ENCODE measurements at regions not wholly inside any gene's neighbourhood (a gene's known extent, or its start where the extent isn't known, plus 50 kb on each side); places are given as distances from the start of the nearest gene placed in this dataset.

DNA sequence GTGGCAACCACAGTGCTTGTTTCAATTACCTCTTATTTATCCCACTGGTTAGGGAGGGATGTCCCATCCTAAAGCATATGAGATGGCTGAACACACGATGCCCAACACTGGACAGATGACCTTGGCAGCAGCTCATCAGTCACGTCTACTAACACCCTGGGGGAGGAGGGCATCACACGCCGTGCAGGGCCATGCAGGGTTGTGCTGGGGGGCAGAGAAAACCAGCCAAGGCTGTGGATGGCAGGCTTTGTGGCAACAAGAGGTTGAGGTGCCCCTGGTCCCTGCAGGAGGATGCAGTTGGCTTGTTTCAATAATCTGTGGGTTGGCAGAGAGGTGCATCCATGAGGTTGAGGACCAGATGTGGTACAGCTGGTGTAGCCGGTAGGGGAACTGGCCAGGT is 293.7 kb upstream of the SULF2 start:
- H3K36me3 ChIP-seq (ENCODE audit: insufficient read depth), result no peaks in the 10 kb centered on the region

DNA sequence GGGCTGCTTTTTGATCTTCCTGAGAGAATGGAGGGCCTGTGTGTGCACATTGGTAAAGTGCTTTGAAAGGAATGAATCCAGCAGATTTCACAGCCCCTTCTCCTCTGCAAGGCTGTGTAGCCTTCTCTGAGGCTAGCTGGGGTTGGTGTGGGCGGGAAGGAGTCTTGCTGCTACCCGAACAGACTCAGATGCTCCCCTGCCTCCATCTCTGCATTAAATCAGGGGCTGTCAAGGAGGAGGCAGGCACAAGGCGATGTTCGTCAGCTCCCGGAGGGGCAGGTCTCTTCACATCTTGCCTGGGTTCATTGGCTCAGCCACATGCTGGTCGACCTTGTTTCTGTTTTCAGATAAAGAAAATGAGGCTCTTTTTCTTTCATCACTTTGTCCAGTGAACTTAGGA is 291.5 kb upstream of the SULF2 start:
- Histone ChIP-seq H3K36me3 (ENCODE audit: insufficient read depth) (no peaks in the 10 kb centered on the region), H3K27ac (ENCODE audit: low read depth) (no peak overlapping the region), H3K4me1 (ENCODE audit: insufficient read depth) (no peaks in the 10 kb centered on the region), H3K4me3 (ENCODE audit: low read depth, low read length) (no peak overlapping the region)
- 75% methylated on average over 6 of the region's 6 CpGs for WGBS
- no peak for DNase-seq (ENCODE audit: extremely low spot score)

More for the DNA sequence above, 293.7 kb upstream of the SULF2 start:
- 88% methylated on average over 5 of the region's 5 CpGs for WGBS
- Histone ChIP-seq H3K4me1 (ENCODE audit: insufficient read depth) (no peaks in the 10 kb centered on the region), H3K4me3 (ENCODE audit: low read depth, low read length) (no peak overlapping the region), H3K27ac (ENCODE audit: low read depth) (no peak overlapping the region)
- DNase-seq (ENCODE audit: extremely low spot score), result no peak

DNA sequence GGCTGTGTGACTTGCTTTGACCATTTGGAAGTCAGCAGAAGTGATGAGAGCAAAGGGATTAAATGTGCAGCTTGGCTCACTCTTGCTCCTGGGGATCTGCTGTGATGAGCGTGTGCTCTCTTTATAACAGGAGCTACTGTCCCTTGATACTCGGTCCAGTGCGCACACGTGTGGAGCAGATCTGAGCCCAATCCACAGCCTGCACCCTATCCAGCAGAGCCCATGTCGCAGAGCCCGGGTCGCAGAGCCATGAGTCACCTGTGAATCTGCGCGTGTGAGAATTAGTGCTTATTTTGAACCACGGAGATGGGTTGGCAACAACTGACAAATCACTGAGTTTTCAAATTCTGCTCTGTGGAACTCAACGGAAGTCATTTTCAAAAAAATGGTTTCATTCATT is 291.0 kb upstream of the SULF2 start:
- Histone ChIP-seq H3K4me1 (ENCODE audit: insufficient read depth) (no peaks in the 10 kb centered on the region), H3K36me3 (ENCODE audit: insufficient read depth) (no peaks in the 10 kb centered on the region), H3K4me3 (ENCODE audit: low read depth, low read length) (no peak overlapping the region), H3K27ac (ENCODE audit: low read depth) (no peak overlapping the region)
- WGBS, result 86% methylated on average over 11 of the region's 11 CpGs
- DNase-seq (ENCODE audit: extremely low spot score), result no peak

DNA sequence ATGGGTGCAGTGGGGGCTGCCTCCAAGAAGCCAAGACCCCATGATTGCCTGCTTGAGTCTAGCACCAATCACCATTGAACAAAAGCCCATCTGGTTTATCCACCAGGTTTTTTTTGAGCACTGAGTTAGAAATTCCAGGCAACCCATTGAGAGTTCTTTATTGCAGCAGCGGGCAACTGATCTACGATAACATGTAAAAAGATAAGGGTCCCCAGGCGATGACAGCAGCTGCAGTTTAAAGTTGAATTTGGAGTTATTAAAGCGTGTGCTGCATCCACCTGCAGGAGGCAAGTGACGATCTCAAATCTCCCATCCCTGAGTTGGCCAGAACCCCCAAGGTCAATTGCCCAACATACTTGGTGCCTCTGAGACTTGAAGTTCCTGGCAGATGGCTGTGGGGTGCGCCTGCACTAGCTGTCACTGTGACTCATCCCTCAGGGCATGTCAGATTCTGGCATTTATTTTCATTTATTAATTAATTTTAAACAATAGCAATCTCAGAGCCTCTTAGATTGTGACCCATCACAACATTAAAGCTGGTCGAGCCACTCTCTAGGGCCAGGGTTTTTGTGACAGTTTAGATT is 290.4 kb upstream of the SULF2 start:
- no peak overlapping the region for H3K27ac ChIP-seq (ENCODE audit: low read depth)
- no peaks in the 10 kb centered on the region for H3K36me3 ChIP-seq (ENCODE audit: insufficient read depth)
- no peak overlapping the region for H3K4me3 ChIP-seq (ENCODE audit: low read depth, low read length)
- DNase-seq (ENCODE audit: extremely low spot score), result no peak
- H3K4me1 ChIP-seq (ENCODE audit: insufficient read depth), result no peaks in the 10 kb centered on the region
- WGBS, result 66% methylated on average over 7 of the region's 7 CpGs

DNA sequence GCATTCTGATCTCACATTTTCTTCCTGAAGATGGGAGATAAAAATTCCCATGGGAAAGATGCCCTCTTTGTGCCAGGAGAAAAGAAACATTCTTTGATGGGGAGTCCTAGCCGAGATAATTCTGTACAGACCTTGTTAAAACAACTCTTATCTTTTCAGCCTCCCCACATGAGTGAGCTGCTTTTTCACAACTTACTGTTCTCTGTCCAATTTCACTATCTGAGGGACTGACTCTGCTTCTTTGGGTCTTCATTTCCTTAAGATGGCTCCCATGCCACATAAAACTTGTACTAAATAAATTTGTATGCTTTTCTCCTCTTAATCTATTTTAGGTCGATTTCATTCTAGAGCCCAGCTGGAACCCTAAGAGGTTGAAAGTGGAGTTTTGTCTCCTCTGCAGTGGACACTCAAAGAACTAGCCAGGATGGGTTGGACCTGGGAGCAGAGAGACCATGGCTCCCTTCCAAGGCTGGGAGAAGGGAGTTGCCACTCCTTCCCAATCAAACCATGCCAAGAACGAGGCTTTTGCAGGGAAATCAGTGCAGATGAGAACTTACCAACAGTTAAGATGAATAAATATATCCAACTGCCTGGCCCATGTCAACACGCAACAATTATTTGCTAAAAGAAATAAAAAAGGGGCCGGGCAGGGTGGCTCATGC is 285.8 kb upstream of the SULF2 start:
- H3K36me3 ChIP-seq (ENCODE audit: insufficient read depth), result no peaks in the 10 kb centered on the region
- DNase-seq (ENCODE audit: extremely low spot score), result no peak
- no peak overlapping the region for H3K4me3 ChIP-seq (ENCODE audit: low read depth, low read length)
- no peaks in the 10 kb centered on the region for H3K4me1 ChIP-seq (ENCODE audit: insufficient read depth)
- H3K27ac ChIP-seq (ENCODE audit: low read depth), result no peak overlapping the region
- WGBS, result 44% methylated on average over 5 of the region's 5 CpGs

DNA sequence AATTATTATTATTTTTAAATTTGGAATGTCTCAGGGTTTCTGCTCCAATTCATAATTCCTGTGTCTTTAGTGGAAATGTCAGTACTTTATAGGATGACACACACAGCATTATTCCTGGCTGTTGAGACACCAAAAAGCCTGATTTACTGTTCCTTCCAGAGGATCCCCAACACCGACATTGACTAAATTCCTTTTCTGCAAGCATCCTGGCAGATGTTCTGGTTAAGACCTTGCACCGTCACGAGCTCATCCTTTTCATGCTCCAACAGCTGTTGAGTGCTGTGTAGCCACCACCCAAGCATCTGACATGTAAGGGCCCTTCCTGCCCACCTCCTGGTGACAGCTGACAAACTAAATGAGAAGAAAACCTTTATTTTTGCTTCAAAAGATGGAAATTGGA is 284.3 kb upstream of the SULF2 start:
- Histone ChIP-seq H3K4me3 (ENCODE audit: low read depth, low read length) (no peak overlapping the region), H3K27ac (ENCODE audit: low read depth) (no peak overlapping the region), H3K4me1 (ENCODE audit: insufficient read depth) (no peaks in the 10 kb centered on the region), H3K36me3 (ENCODE audit: insufficient read depth) (no peaks in the 10 kb centered on the region)
- no peak for DNase-seq (ENCODE audit: extremely low spot score)
- 64% methylated on average over 3 of the region's 3 CpGs for WGBS

DNA sequence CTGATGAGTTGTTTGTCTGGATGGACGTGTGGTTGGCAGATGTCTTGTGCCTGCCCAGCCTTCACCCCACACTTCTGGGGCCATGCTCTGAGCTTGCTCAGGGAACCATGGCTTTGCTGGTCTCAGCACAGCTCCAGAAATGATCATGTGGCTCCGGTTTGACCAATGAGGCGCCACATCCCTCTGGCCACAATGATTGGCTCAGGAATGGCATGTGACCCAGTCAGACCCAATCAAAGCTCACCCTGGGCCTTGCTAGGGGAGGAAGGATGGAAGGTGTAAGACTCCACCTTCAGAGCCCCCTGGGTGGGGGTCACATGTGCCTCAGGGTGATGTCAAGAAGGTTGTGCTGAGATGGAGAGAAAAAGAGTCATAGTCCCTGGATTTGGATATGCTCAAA is 281.6 kb upstream of the SULF2 start:
- Histone ChIP-seq H3K4me1 (ENCODE audit: insufficient read depth) (no peaks in the 10 kb centered on the region), H3K4me3 (ENCODE audit: low read depth, low read length) (no peak overlapping the region), H3K27ac (ENCODE audit: low read depth) (no peak overlapping the region), H3K36me3 (ENCODE audit: insufficient read depth) (no peaks in the 10 kb centered on the region)
- no peak for DNase-seq (ENCODE audit: extremely low spot score)
- WGBS, result 94% methylated on average over 3 of the region's 3 CpGs

DNA sequence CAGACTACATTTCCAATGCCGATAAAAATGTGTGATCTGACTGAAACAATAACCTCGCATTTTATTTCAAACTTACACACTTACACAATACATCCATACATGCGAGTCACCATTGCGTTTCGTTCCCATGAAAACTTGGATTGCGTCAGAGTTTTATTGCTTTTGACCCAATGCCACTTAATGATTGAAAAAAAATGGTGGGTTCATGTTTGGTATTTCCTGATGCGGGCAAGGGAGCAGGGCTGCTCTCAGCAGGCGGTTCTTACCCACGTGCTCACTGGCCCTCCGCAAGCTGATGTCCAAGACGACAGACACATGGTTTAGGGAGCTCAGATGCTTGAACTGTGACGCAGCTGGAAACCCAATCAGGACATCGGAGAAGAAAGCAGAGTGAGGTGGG is 281.0 kb upstream of the SULF2 start:
- 78% methylated on average over 13 of the region's 13 CpGs for WGBS
- H3K36me3 ChIP-seq (ENCODE audit: insufficient read depth), result no peaks in the 10 kb centered on the region
- no peaks in the 10 kb centered on the region for H3K4me1 ChIP-seq (ENCODE audit: insufficient read depth)
- DNase-seq (ENCODE audit: extremely low spot score), result no peak
- H3K4me3 ChIP-seq (ENCODE audit: low read depth, low read length), result no peak overlapping the region
- no peak overlapping the region for H3K27ac ChIP-seq (ENCODE audit: low read depth)

DNA sequence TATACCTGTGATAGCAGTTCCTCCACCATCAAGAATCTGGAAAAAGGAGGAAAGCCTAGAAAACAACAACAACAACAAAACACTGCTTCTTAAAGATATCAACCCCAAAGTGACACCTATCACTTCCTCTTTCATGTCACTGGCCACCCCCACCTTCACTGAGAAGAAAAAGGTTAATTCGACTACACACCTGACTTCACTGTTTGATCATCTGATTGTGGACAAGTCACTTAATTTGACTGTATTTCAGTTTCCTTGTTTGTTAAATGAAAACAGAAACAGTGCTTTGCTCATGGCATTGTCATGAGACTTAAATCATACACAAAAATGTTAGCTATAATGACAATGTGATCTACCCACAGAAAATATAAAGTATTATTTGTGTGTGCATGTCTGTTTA is 280.6 kb upstream of the SULF2 start:
- H3K4me3 ChIP-seq (ENCODE audit: low read depth, low read length), result no peak overlapping the region
- no peak overlapping the region for H3K27ac ChIP-seq (ENCODE audit: low read depth)
- WGBS, result 90% methylated on average over 1 of the region's 1 CpG
- H3K4me1 ChIP-seq (ENCODE audit: insufficient read depth), result no peaks in the 10 kb centered on the region
- H3K36me3 ChIP-seq (ENCODE audit: insufficient read depth), result no peaks in the 10 kb centered on the region
- DNase-seq (ENCODE audit: extremely low spot score), result no peak

DNA sequence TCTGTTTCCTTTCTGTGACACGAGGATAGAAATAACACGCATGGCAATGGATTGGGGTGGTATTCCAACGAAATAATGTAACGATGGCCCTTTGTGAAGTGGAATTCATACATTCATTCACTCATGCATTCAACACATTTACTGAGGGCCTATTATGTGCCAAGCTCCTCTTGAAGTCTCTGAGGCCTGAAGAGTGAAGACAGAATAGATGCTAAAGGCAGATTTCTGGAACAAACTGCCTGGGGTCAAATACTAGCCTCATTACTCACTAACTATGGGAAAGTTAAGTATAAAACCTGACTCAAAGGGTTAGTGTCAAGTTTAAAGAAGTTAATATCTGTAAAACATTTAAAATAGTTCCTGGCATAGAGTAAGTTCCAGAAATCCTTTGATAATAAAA is 279.6 kb upstream of the SULF2 start:
- Histone ChIP-seq H3K4me1 (ENCODE audit: insufficient read depth) (no peaks in the 10 kb centered on the region), H3K4me3 (ENCODE audit: low read depth, low read length) (no peak overlapping the region), H3K36me3 (ENCODE audit: insufficient read depth) (no peaks in the 10 kb centered on the region), H3K27ac (ENCODE audit: low read depth) (no peak overlapping the region)
- 90% methylated on average over 4 of the region's 4 CpGs for WGBS
- DNase-seq (ENCODE audit: extremely low spot score), result no peak

DNA sequence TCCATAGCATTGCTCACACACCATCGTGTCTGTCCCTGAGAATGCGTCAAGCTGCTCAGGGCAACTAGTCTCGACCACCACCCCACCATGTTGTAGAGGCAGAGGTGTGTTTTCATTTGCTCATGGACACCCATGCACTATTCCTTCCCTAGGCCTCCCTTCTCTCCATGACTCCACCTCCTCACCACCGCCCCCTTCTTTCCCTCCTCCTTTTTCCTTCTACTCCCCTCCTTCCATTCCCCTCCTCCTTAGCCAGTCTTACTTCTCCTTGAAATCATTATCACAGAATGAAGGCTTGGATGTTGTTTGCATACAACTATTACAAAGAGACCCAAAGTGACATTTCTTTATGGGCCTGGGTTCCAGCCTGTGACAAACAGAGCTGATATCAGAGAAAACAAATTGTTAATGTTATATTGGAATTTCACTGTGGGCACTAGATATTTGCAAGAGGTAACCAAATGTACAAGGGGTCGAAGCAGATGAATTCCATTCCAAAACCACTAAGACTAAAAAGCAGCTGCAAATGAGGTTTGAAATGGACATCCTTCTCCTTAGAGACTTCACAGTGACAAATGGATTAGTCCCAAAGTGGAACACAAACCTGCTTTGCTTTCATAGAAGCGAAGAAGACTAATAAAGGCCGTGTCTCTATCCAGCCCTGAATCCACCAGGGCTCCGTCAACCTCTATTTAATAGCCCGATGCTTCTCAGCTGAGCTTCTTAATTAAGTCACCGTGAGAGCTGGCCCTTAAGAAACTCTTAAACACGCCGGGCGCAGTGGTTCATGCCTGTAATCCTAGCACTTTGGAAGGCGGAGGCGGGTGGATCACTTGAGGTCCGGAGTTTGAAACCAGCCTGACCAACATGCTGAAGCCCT is 275.8 kb upstream of the SULF2 start:
- H3K4me3 ChIP-seq (ENCODE audit: low read depth, low read length), result no peak overlapping the region
- no peak overlapping the region for H3K27ac ChIP-seq (ENCODE audit: low read depth)
- no peaks in the 10 kb centered on the region for H3K4me1 ChIP-seq (ENCODE audit: insufficient read depth)
- no peaks in the 10 kb centered on the region for H3K36me3 ChIP-seq (ENCODE audit: insufficient read depth)
- WGBS, result 92% methylated on average over 16 of the region's 16 CpGs
- DNase-seq (ENCODE audit: extremely low spot score), result no peak

DNA sequence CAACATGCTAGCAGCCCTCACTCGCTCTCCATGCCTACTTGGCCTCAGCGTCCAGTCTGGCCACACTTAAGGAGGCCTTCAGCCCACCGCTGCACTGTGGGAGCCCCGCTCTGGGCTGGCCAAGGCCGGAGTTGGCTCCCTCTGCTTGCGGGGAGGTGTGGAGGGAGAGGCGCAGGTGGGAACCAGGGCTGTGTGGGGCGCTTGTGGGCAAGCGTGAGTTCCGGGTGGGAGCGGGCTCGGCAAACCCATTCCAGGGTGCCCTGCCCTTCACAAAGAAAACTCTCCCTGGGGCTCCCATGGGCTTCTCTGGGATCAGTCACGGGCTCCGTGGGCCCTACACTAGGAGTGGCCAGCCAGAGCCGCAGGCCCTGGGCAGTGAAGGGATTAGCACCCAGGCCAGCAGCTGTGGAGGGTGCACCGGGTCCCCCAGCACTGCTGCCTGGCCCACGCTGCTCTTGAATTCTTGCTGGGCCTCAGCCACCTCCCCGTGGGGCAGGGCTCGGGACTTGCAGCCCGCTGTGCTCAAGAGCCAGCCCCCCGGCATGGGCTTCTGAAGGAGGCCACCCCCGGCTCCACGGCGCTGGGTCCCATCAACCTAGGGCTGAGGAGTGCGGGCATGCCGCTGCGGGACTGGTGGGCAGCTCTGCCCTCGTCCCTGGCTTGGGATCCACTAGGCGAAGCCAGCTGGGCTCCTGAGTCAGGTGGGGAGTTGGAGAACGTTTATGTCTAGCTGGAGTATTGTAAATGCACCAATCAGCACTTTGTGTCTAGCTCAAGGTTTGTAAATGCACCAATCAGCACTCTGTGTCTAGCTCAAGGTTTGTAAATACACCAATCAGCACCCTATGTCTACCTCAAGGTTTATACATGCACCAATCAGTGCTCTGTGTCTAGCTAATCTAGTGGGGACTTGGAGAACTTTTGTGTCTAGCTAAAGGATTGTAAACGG is 273.6 kb upstream of the SULF2 start:
- Histone ChIP-seq H3K27ac (ENCODE audit: low read depth) (no peak overlapping the region), H3K4me3 (ENCODE audit: low read depth, low read length) (no peak overlapping the region), H3K36me3 (ENCODE audit: insufficient read depth) (no peaks in the 10 kb centered on the region), H3K4me1 (ENCODE audit: insufficient read depth) (no peaks in the 10 kb centered on the region)
- no peak for DNase-seq (ENCODE audit: extremely low spot score)
- 91% methylated on average over 31 of the region's 31 CpGs for WGBS

DNA sequence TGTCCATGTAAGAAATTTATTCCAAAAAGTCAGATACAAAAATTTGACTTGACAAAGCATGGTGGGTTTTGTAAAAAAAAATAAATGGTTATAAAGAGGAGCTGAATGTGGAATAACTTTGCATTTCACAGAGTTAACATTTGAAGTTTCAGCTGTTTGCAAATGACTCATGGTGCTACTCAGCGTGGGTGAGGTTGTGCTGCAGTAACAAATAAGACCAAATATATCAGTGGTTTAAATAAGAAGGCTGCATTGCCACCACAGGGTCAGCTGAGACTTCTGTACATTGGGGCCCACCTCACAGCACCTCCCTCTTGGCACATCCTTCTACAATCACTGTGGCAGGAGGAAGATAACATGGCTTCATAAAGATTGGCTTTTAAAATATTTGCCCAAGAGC is 272.5 kb upstream of the SULF2 start:
- no peaks in the 10 kb centered on the region for H3K4me1 ChIP-seq (ENCODE audit: insufficient read depth)
- DNase-seq (ENCODE audit: extremely low spot score), result no peak
- WGBS, result 92% methylated on average over 1 of the region's 1 CpG
- H3K4me3 ChIP-seq (ENCODE audit: low read depth, low read length), result no peak overlapping the region
- no peaks in the 10 kb centered on the region for H3K36me3 ChIP-seq (ENCODE audit: insufficient read depth)
- no peak overlapping the region for H3K27ac ChIP-seq (ENCODE audit: low read depth)
